ENCODE measurements at regions not wholly inside any gene's neighbourhood (a gene's known extent, or its start where the extent isn't known, plus 50 kb on each side); places are given as distances from the start of the nearest gene placed in this dataset.

- DNase-seq: no peak
Measured at GRCh38 chr17:34733333-34733732, 154.0 kb downstream of the TMEM132E start.

GRCh38 chr17:34730816-34731215 is 151.4 kb downstream of the TMEM132E start:
- DNase-seq: no peak

DNA sequence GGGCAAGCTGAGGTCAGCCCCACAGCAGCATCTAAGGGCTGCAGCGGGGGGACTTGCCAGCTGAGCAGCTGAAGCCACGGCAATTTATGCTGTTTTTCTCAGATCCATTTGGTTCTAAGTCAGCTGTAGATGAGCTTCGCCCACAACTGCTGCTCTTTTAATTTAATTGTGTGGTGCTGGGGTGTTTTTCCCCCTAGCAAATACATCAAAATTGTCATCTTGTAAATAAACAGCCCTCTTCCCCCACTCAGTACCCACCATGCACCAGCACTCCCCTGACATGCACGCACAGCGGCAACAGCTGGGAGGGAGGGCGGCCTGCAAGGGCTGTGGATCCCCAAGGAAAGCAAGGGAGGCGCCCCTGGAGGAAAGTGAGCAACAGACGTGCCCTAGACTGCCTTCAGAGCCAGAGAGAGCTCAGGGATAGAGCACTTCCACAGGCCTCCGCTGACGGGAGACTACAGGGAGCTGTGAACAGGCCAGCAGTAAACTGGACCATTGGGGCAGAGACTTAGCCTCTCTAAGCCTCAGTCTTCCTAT is 149.5 kb downstream of the TMEM132E start:
- no peak for DNase-seq

GRCh38 chr17:34727601-34728000 is 148.2 kb downstream of the TMEM132E start:
- no peak for DNase-seq

DNA sequence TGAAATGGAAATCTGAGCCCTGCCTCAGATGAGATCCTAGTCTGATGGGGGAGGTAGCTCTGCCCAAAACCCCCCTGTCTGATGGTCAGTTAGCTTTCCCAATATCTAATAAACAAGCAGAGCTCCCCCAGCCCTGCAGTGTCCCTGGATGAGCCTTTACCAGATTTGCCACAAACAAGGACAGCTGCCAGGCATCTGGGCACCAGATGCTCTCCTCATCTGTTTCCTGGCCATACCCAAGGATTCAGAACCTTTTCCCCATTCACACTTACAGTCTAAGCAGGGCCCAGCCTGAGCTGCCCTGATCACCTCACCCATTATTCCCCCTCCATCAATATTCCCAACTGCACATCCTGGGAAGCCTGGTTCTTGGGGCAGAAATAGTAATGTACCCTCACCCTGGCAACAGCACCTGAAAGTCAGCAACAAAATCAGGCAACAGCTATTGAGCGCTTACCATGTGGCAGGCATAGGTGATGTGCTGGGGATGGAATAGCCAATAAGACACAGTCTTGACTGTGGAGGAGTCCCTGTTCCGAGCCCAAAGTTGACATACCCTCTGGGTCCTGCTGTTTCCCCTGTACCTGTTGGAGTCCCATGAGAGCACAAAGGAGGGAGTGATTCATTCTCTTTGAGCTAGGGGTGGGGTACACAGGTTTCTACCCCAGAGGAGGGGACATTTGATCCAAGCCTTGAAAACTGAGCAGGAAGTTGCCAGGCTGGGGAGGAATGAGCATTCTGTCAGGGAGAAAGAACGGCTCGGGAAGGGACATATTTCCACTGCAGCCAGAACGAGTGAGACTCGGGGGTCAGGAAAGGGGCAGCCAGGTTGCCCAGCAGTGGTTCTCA is 147.4 kb downstream of the TMEM132E start:
- no peak for DNase-seq

GRCh38 chr17:34725725-34726124 is 146.3 kb downstream of the TMEM132E start:
- DNase-seq: no peak

GRCh38 chr17:34725008-34725407 is 145.6 kb downstream of the TMEM132E start:
- DNase-seq: peak in 1 of 2 experiments; percentile 32

DNA sequence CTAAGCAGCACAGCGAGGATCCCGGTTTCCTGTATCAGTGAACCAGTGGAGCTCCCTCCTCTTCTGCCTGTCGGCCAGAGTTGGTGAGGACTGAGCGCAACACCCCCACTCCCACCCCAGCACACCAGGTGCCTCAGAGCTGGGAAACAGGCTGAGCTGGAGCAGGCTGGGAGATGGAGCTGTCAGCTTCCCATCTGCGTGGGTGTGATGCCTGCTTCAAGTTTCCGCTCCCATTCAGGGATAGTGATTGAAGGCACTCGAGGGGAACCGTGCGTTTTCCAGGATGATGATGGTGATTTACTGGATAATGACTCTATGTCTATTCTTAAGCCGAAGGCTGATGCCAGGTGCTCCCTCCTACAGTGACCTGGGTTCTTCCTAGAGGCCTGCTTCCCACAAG is 144.5 kb downstream of the TMEM132E start:
- DNase-seq: no peak

GRCh38 chr17:34721326-34721725 is 141.9 kb downstream of the TMEM132E start:
- peak in 1 of 2 experiments; percentile 18 for DNase-seq

DNA sequence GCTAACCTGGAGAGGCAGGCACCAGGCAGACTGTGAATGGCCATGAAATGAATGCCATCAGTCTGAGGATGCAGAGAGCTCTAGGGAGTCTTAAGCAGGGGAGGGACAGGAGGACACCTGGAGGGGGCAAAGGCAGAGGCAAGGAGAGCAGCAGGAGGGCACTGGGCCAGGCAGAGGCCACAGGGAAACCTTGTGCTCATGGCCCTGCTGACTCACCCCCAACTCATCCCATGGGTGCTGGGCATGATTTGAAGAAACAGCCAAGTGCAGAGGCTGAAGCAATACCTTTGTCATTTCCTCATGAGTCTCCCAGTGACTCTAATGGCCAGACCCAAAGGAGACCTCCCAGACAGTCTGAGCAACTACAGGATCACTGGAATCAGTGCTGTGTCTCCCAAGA is 141.4 kb downstream of the TMEM132E start:
- DNase-seq: no peak

DNA sequence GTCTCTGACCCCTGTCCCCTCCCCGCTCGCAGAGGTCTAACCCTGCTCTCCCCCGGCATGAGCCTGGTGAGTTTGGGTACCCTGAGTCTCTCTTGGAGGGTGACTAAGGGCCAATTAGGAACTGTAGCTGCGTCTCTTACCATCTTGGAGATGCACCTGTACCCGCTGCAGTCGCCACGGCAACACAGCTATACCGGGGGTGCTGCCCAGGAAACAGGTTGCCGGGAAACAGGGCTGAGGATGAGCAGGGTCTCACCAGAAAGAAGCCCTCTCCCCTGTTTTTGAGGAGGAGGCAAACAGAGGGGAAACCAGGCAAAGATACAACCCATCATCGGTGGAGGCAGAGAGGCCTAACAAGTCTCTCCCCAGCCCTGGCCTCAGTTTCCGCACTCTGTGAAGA is 140.2 kb downstream of the TMEM132E start:
- no peak for DNase-seq

DNA sequence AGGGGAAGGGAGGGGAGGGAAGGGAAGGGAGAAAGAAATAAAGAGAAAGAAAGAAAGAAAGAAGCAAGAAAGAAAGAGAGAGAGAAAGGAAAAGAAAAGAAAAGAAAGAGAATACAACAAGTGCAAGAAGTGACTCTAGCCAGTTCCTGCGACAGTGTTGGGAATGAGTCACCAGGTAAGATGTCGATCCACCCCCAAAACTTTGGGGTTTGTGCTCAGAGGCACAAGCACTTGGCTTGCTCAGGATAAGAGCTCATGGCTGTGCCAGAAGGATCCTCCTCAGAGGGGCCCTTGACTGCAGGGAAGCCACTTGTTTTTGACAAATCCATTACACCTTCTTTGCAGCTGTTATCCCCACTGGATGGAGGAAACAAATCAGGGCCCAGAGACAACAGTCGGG is 137.7 kb downstream of the TMEM132E start:
- no peak for DNase-seq

DNA sequence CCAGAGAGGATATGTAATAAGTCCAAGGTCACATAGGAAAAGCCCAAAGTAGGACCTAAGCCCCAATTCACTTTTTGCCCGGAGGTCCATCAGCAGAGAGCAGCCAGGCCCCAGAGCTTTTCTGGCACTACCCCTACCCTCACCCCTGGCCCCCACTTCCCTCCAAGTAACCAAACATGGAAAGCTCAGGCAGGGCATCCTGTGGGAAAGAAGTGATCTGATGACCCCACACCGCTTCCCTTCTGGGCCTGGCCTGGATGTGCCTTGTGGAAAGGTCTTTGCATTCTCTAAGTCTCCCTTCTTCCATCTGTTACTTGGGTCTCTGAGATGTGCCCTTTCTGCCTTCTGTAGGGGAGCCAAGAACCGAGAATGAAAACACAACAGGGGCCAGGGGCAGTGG is 136.9 kb downstream of the TMEM132E start:
- no peak for DNase-seq

- no peak for DNase-seq
Measured at GRCh38 chr17:34715504-34715903, 136.1 kb downstream of the TMEM132E start.

DNA sequence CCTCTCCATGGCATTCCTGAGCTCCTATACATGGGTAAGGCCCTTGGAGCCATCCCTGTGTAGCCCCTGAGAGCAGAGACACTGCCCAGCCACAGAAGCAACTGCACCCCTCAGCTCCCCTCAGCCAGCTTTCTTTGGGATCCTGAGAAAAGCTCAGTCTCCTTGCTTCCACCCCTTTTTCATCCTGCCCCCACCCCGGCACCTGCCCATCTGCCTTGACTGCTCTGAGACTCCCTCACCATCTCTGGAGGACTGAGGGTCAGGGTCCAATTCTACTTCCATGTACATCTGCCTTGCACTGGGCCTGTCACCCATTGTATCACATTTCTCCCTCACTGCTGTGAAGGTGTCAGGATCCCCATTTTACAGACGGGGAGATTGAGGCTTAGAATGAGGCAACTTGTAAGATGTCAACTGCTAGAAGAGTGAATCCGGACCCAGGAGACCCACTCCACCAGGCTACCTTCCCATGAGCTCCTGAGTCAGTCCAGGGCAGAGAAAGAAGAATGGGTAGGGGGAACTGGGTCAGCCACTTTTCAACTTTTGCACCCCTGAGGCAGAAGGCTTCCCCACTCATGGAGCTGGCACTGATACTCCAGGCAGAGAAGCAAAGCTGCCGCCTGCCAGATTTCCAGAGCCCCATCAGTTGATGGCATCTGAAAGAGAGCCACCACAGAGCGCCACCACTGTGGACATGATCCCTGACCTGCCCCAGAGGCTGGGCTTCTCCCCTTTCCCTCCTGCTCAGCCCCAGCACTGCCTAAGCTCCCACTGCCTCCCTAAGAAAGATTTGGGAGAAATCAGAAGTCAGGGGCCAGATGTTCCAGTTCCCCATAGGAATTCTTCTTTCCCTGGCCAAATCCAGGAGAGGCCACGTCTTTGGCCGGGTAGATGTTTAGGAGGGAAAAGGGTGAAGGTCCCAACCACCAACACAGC is 135.4 kb downstream of the TMEM132E start:
- DNase-seq: no peak

GRCh38 chr17:34713687-34714086 is 134.3 kb downstream of the TMEM132E start:
- DNase-seq: no peak

DNA sequence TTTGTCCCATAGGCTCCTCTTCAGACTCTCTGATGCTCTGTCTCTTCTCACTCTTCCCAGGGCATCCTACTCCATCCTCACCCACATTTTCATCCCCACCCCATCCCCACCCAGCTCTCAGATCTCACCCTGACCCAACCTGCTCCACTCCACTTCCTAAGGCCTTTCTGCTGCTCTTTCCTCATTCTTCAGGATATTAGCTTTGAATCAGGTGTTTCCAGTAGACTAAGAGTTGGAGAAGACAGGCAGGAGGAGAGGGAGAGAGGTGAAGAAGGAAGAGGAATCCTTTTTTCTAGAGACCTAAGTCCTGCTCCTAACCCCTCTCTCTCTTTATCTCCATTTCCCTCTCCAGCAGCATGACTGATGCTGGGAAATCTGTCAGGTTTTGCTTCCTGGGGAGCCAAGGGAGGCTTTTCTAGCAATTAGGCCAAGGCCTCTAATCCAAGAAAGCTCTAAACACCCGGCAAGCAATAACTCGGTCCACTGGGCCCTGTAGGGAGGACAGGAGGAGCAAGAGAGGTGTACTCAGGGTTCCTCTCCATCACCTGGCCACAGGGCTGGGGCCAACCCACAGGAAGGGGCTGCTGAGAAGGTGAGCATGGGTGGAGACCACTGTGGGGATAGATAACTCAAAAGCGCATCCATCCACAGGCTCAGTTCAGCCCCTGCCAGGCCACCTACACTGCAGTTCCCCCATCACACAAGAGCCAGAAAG is 133.3 kb downstream of the TMEM132E start:
- DNase-seq: no peak

GRCh38 chr17:34711646-34712045 is 132.3 kb downstream of the TMEM132E start:
- DNase-seq: peak in 1 of 2 experiments; percentile 9

GRCh38 chr17:34710226-34710625 is 130.8 kb downstream of the TMEM132E start:
- DNase-seq: no peak

DNA sequence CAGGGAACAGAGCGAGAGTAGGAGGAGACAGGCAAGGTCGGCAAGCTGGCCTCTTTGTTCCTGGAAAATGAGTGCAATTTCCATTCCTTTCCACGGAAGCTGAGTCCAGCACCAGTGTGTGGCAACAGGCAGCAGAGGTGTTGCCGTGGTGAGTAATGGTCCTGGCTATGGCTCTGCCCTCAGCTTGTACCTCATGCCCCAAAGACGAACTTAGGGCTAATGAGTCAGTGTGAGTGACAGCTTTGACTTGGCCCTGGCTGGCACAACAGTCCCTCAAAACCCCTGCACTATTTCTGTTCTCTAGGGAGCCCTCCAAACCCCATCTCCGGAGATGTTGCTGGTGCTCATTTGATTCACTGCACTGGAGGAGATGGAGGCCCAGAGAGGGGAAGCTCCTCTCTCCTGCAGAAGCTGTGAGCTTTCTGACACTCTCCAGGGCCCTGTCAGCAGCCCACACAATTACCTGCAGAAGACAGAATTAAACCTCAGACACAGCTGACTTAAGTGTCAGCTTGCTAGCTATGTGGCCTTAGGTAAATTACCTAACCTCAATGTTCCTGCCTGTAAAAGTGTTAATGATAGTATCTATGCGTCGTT is 129.9 kb downstream of the TMEM132E start:
- DNase-seq: peak in 1 of 2 experiments; percentile 23

- no peak for DNase-seq
Measured at GRCh38 chr17:34706029-34706428, 126.6 kb downstream of the TMEM132E start.

- no peak for DNase-seq
Measured at GRCh38 chr17:34703533-34703932, 124.2 kb downstream of the TMEM132E start.
